ENCODE measurements at regions not wholly inside any gene's neighbourhood (a gene's known extent, or its start where the extent isn't known, plus 50 kb on each side); places are given as distances from the start of the nearest gene placed in this dataset.

GRCh38 chr2:180828756-180829155 is 151.6 kb upstream of the UBE2E3 start:
- TF ChIP-seq CTCF (IDR thresholded peaks at IDR 0.05) (no peak), POLR2A (IDR thresholded peaks at IDR 0.05) (no peak)
